Prostate gland (tissue), 2 donors: ENCODE measurements at regions not wholly inside any gene's neighbourhood (a gene's known extent, or its start where the extent isn't known, plus 50 kb on each side); places are given as distances from the start of the nearest gene placed in this dataset.
"Not testable (repeated sequence)": the region's sequence is repeated elsewhere in the genome, so short reads cannot be mapped to it uniquely, and the experiment has no call there.

Source experiments
- DNase-seq: peaks from one replicate; pipeline ENCODE4 v3.0.0-alpha.2; 2019; ENCODE audit warnings: low spot score
- H3K27ac ChIP-seq, 2 donors: fragments of 200-600 bp; sonication (generic); 2 replicates each; pipeline ENCODE4 v1.5.1; 2017 to 2019
- H3K27me3 ChIP-seq: fragments of 200-600 bp; sonication (generic); replicated peaks from 2 replicates; pipeline ENCODE4 v1.5.1; 2019; ENCODE audit not compliant: insufficient read depth
- H3K36me3 ChIP-seq, 2 donors: fragments of 200-600 bp; sonication (generic); 1 replicate in 1 of 2; 2 replicates in 1 of 2; pipeline versions ENCODE4 v1.5.1 to v1.8.1; 2017 to 2019
- H3K4me1 ChIP-seq: fragments of 200-600 bp; sonication (generic); replicated peaks from 2 replicates; pipeline ENCODE4 v1.5.1; 2019
- H3K4me3 ChIP-seq, 2 donors: fragments of 200-600 bp; sonication (generic); 2 replicates each; pipeline ENCODE4 v1.5.1; 2017 to 2019
- H3K9me3 ChIP-seq: fragments of 200-600 bp; sonication (generic); 2 replicates; pipeline ENCODE4 v1.5.1; 2017
- POLR2A ChIP-seq: fragments of 450-650 bp; IDR thresholded peaks from one replicate; pipeline ENCODE4 v1.6.1; 2016; ENCODE audit warnings: antibody characterized with exemption, mild to moderate bottlenecking
- POLR2AphosphoS5 ChIP-seq: sonication (generic); formaldehyde crosslinking; IDR thresholded peaks from one replicate; pipeline ENCODE4 v1.6.1; 2017; ENCODE audit warnings: antibody characterized with exemption
- WGBS: methylation state at CpG from one replicate; pipeline ENCODE4 v1.1.5; 2018; 5-methylcytosine and 5-hydroxymethylcytosine counted together
- intact Hi-C: fragments of 100-400 bp; cut with DNase I; formaldehyde crosslinking; loops from one replicate; pipeline ENCODE4 v1.14.2; 2022
- TF ChIP-seq, protein P1 (sequence below), 4 experiments: fragments of 200-600 bp in 2 of 4; fragments of 450-650 bp in 2 of 4; sonication (generic) in 2 of 4; IDR thresholded peaks; 1 replicate in 3 of 4; 2 replicates in 1 of 4; pipeline ENCODE4 v1.5.1; 2016 to 2019; ENCODE audit warnings: antibody characterized with exemption in 4 of 4, mild to moderate bottlenecking in 2 of 4, moderate library complexity in 2 of 4

DNA sequence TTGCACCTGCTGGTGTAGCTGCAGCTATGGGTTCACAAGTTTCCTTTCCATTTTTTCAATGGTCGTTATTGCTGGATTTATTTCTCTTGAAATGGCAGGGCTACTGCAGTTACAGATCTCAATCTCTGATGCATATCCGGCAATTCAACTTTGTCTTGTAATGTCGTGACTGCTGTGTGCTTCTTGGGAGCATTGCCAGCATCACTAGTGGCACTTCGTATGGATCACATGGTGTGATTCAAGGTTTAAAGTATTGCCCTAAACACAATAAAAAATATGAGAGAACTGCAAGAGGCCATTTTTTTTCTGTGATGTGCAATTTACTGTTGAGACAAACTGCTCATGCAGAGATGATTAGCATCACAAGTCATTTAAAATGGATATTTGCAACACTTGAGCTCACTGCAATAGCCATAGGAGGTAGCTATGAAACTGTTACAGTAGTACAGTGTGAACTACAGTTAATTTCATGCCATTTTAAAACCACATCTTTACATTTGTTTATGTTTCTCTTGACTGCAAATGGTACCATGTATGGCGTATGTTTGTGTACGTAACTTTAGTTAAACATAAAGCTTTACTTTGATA is 217.4 kb upstream of the PDE3A start:
- H3K36me3 ChIP-seq = no peaks in the 10 kb centered on the region
- intact Hi-C loops = no loop called here
- no peaks in the 10 kb centered on the region for H3K27me3 ChIP-seq
- H3K9me3 ChIP-seq = no peaks in the 10 kb centered on the region
- no peak overlapping the region for H3K27ac ChIP-seq
- 48% methylated on average over 6 of the region's 6 CpGs for whole genome bisulfite sequencing
- no peaks in the 10 kb centered on the region for H3K4me1 ChIP-seq
- H3K4me3 ChIP-seq = no peak overlapping the region
- DNase-seq = no peak
- TF ChIP-seq, protein P1, sequence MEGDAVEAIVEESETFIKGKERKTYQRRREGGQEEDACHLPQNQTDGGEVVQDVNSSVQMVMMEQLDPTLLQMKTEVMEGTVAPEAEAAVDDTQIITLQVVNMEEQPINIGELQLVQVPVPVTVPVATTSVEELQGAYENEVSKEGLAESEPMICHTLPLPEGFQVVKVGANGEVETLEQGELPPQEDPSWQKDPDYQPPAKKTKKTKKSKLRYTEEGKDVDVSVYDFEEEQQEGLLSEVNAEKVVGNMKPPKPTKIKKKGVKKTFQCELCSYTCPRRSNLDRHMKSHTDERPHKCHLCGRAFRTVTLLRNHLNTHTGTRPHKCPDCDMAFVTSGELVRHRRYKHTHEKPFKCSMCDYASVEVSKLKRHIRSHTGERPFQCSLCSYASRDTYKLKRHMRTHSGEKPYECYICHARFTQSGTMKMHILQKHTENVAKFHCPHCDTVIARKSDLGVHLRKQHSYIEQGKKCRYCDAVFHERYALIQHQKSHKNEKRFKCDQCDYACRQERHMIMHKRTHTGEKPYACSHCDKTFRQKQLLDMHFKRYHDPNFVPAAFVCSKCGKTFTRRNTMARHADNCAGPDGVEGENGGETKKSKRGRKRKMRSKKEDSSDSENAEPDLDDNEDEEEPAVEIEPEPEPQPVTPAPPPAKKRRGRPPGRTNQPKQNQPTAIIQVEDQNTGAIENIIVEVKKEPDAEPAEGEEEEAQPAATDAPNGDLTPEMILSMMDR (IDR thresholded peaks at IDR 0.05) = no peak
- TF ChIP-seq POLR2AphosphoS5 (no peak), POLR2A (no peak)

DNA sequence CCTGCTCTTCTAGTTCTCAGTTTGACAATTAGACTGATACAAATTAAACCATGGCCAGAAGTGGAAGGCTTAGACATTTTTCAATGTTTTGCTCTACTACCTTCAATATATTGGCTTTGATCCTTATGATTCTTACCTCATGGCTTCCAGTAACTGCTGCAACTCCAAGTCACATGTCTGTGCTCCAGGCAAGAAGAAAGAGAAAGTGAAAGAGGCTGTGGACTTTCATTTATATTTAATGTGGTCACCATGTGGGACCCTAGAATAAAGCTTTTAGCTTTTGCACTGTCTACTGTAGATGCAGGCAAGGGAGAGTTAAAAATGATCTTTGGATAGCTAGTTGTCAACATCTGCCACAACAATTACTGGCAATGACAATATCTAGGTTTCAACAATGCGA is 214.3 kb upstream of the PDE3A start:
- Histone ChIP-seq H3K27me3 (no peaks in the 10 kb centered on the region), H3K36me3 (no peaks in the 10 kb centered on the region), H3K4me3 (no peak overlapping the region), H3K27ac (no peak overlapping the region), H3K4me1 (no peaks in the 10 kb centered on the region), H3K9me3 (no peaks in the 10 kb centered on the region)
- intact Hi-C loops = no loop called here
- no peak for DNase-seq
- TF ChIP-seq POLR2AphosphoS5 = no peak
- TF ChIP-seq, protein P1 (IDR thresholded peaks at IDR 0.05) = no peak
- no peak for TF ChIP-seq POLR2A
- WGBS = 100% methylated on average over 1 of the region's 1 CpG

DNA sequence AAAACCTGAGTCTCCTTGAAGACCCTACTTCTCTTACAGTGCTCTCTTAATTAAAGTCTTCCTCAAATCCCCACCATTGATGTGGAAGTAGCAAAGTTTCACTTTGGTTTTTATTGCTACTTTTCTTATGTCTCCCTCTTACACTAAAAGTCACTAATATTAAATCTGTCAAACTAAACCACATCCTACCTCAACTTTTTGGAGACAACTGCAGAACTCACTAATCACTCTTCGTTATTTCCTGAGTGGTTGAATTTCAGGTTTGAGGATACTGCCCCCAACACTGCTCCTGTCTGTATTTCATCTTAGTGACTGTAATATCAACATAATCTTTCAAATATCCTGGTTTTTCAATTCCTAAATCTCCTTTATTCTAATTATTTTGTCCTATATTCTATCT is 213.0 kb upstream of the PDE3A start:
- no peak for TF ChIP-seq POLR2A
- TF ChIP-seq, protein P1 (IDR thresholded peaks at IDR 0.05) = no peak
- no peak for TF ChIP-seq POLR2AphosphoS5
- no peaks in the 10 kb centered on the region for H3K27me3 ChIP-seq
- H3K27ac ChIP-seq = no peak overlapping the region
- intact Hi-C loops = no loop called here
- no peaks in the 10 kb centered on the region for H3K36me3 ChIP-seq
- H3K4me1 ChIP-seq = no peaks in the 10 kb centered on the region
- no peak for DNase-seq
- WGBS = 81% methylated on average over 1 of the region's 1 CpG
- H3K4me3 ChIP-seq = no peak overlapping the region
- H3K9me3 ChIP-seq = no peaks in the 10 kb centered on the region

DNA sequence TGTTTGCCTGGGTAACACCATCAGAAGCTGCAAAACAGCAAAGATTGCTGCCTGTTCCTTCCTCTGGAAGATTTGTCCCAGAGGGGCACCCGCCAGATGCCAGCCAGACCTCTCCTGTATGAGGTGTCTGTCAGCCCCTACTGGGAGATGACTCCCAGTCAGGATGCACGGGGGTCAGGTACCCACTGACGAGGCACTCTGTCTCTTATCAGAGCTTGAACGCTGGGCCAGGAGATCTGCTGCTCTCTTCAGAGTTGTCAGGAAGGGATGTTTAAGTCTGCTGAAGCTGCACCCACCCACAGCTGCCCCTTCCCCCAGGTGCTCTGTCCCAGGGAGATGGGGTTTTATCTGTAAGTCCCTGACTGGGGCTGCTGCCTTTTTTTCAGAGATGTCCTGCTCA is 207.4 kb upstream of the PDE3A start:
- WGBS = 94% methylated on average over 4 of the region's 4 CpGs

DNA sequence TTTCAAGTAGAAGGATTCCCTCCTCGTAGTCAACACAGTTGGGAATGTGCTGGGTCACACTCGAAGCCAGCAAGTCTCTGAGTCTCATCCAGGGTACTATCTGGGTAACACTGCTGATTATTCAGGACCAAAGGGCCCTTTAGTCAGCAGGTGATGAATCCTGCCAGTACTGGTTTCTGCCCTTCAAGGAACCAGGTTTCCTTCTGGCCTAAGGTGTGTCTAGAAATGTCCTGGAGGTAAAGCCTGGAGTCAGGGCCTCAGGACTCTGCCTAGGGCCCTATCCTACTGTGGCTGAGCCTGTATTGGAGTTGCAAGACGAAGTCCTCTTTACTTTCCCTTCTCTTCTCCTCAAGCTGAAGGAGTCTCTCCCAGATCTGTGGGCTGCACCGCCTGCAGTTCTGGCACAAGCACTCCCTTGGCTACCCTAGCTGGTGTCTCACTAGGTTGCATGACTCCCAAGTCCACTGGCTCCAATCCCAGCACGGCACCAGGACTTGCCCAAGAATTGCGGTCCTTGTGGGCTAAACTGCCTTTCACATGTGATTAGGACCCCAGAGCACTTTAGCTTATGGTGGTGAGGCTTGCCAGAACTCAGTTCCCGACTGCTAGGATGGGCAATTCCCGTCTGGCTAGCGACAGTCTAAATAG is 193.7 kb upstream of the PDE3A start:
- TF ChIP-seq POLR2AphosphoS5 (no peak), POLR2A (no peak)
- TF ChIP-seq, protein P1 (IDR thresholded peaks at IDR 0.05) = no peak
- no peaks in the 10 kb centered on the region for H3K27me3 ChIP-seq
- intact Hi-C loops = no loop called here
- H3K4me1 ChIP-seq = no peaks in the 10 kb centered on the region
- WGBS = 92% methylated on average over 9 of the region's 9 CpGs
- no peak overlapping the region for H3K4me3 ChIP-seq
- DNase-seq = no peak
- H3K9me3 ChIP-seq = no peaks in the 10 kb centered on the region
- no peaks in the 10 kb centered on the region for H3K36me3 ChIP-seq
- no peak overlapping the region for H3K27ac ChIP-seq

More for the DNA sequence above, 207.4 kb upstream of the PDE3A start:
- H3K4me3 ChIP-seq, DNase-seq, H3K27ac ChIP-seq, H3K9me3 ChIP-seq, H3K27me3 ChIP-seq, H3K36me3 ChIP-seq, intact Hi-C loops, H3K4me1 ChIP-seq: not testable (repeated sequence)
